GM18507 (cell line): ENCODE measurements at regions not wholly inside any gene's neighbourhood (a gene's known extent, or its start where the extent isn't known, plus 50 kb on each side); places are given as distances from the start of the nearest gene placed in this dataset.
"Not testable (repeated sequence)": the region's sequence is repeated elsewhere in the genome, so short reads cannot be mapped to it uniquely, and the experiment has no call there.

Source experiments
- DNase-seq: peaks from one replicate; pipeline ENCODE4 v3.0.0; 2011; ENCODE audit warnings: low read depth; ENCODE audit not compliant: insufficient read length; ENCODE audit errors: extremely low spot score
- FAIRE-seq: peaks from 2 replicates; lab custom pipeline; 2011; peaks lifted over from hg19 to GRCh38; lab: Jason Lieb, UNC

DNA sequence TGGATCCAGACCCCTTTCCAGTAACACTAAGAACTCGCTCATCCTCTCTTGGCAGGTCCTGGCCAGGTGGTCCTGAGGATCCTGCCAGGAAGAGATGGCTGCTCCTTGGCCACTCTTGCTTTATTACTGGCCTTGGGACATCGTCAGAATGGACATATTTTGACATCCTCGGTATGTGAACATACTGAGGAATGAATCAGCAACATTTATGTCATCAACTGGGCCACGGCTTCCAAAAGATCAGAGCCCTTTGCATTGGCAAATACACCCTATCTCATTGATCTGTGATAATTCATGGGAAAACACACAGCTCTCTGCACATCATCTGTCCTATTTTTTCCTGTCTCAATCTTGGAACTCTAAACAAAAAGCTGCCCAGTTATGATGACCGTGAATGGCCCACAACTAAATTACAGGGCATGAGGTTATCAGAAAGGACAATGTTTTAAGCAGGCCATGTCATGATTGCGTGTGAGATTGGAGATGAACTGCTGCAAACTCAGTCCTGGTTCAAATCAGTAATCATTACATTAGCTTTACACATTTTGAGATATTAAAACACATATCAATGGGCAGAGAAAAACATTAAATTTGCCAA lies 1325.8 kb downstream of the AACS start:
- no peak for DNase-seq
- no peak for FAIRE-seq

DNA sequence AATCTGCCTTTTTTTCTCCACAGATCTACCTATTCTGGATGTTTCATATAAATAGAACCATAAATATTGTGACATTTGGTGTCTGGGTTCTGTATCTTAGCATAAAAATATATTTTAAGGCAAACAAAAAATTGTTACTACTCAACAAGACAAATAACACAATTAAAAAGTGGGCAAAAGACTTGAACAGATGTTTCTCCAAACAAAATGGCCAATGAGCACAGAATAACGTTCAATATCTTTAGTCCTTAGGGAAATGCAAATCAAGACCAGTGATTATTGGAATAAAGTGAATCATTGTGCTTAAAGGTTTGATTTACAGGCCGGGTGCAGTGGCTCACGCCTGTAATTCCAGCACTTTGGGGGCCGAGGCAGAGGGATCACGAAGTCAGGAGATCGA lies 1331.3 kb downstream of the AACS start:
- DNase-seq (no peak), FAIRE-seq (no peak)

- no peak for DNase-seq
- FAIRE-seq = no peak
These were observed 1331.9 kb downstream of the AACS start for GRCh38 chr12:126397071-126397581.

GRCh38 chr12:126397660-126398059 lies 1332.4 kb downstream of the AACS start:
- no peak for FAIRE-seq
- DNase-seq = no peak

DNA sequence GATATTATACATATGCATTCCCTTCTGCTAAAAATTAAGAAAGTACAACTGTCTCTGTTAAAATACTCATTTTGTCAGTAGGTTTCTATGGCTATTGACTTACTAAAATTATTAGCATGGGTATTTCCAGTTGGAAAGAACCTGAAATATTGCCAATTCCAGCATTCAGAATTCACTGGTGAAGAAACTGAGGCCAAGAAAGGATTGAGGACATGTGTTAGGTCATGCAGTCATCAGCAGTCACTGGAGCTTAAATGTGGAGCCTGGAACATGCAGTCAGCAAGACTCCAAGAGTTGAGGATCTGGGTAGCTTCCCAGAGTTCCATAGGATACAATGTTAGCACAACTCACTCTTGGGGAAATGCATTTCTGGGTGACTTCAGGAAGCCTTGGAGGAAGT lies 1335.6 kb downstream of the AACS start:
- no peak for DNase-seq
- no peak for FAIRE-seq

DNA sequence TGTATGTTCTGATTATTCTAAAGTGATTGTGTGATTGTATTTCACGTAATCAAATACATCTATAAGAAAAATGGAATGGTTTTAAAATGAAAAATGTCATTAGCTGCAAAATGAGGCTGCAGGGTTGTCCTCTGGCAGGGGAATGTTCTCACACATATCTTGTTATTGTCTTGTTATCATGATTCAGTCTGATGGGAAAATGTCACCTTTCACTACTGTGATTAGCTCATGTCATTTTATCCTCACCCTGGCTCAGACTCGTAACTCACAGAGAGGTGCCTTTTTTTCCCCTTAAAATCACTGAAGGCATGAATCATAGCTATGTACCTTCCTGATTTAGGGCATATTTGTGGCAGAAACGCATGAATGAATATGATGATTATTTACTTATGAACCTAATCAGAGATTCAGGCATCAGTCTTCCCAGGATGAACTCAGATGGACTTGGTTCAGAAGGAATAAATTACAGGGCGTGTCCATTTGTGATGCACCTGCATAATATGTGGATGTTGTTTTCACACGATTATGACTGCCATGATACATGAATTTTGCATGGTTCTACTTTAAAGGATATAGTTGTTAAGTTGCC lies 1339.2 kb downstream of the AACS start:
- FAIRE-seq (no peak), DNase-seq (no peak)

DNA sequence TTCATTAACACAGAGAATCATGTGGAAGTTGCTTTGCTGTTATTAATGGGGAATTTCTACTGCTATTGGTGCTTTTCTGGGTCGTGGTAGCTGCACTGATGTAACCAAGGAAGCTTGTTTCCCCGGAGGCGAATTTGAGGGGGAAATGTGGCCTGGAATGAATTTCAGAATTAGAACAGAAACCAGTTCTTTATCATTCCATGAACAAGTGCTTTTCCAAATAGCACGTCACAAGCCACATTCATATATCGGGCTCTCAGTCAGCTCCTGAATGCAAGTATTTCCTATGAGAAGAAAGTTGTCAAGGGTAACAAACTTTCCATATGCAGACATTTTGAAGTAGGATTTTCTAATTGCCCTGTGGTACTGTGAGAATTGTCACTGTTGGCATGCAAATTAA lies 1353.2 kb downstream of the AACS start:
- DNase-seq = no peak
- no peak for FAIRE-seq

- DNase-seq = no peak
These were observed 1353.9 kb downstream of the AACS start for GRCh38 chr12:126419131-126419530.

GRCh38 chr12:126424696-126425095 lies 1359.5 kb downstream of the AACS start:
- DNase-seq = no peak

More at GRCh38 chr12:126419131-126419530, 1353.9 kb downstream of the AACS start:
- no peak for FAIRE-seq

GRCh38 chr12:126425264-126425663 lies 1360.0 kb downstream of the AACS start:
- DNase-seq (no peak), FAIRE-seq (no peak)

More at GRCh38 chr12:126424696-126425095, 1359.5 kb downstream of the AACS start:
- no peak for FAIRE-seq

- no peak for DNase-seq
- no peak for FAIRE-seq
These were observed 1363.5 kb downstream of the AACS start for GRCh38 chr12:126428769-126429168.

GRCh38 chr12:126430921-126431320 lies 1365.7 kb downstream of the AACS start:
- DNase-seq (no peak), FAIRE-seq (no peak)

DNA sequence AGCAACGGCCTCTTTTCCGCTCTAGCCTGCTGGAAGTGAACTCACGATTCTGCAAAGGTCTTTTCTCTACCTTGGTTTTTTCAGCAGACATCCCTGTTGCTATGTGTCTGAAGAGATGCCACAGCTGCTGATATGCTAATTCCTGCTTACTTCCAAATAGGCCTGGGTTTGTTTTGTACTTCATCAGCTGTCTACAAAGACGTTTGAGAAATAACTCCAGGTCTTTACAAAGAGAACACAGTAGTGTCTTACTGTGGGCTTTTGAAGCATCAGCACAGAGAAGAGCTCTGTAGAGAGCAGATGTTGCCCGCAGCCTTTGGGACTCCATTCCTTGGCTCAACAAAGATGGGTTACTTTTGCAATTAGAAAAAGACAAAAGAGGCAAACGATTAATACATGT lies 1366.5 kb downstream of the AACS start:
- FAIRE-seq (no peak), DNase-seq (no peak)

DNA sequence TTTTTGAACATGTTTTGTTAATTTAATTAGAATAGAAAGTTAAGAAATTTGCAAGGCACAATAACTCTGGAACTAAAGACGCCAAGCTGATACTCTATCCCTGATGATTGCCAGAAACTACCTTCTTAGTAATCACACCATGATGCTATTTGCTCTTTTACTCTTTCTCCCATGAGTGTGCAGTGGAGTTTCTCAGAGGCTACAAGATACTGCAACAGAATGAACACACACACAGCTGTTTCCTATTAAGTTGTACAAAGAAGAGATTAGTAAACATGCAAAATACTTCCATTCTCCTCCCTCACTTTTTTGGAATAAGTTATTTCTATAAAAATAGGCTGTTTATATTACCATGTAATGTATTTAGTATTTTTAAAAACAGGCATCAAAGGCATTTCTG lies 1367.5 kb downstream of the AACS start:
- FAIRE-seq (no peak), DNase-seq (no peak)

DNA sequence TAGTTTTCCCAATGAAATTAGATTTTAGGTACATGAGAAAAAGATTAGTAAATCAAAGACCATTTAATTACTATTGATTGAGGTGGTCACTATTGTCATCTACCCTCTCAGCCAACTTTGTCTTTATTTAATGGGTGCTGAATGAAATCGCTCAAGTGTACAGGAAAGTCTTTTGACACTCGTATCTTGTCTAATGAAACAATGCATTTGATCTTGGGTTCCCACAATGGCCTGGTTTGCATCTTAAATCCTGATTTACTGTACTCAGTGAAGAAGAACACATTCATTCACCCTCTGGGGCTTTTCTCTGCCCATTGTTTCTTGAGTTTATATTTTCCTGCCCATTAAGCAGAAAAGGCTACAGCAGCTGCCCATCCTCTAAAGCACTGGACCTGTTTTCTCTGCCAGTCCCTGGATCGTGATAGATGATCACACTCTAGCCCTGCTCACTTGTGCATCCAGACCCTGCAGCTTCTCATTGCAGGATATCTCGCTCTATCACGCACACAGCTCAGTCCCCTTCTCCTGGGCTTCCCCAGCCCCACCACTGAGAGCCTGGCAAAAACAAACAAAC lies 1369.3 kb downstream of the AACS start:
- no peak for DNase-seq
- no peak for FAIRE-seq

DNA sequence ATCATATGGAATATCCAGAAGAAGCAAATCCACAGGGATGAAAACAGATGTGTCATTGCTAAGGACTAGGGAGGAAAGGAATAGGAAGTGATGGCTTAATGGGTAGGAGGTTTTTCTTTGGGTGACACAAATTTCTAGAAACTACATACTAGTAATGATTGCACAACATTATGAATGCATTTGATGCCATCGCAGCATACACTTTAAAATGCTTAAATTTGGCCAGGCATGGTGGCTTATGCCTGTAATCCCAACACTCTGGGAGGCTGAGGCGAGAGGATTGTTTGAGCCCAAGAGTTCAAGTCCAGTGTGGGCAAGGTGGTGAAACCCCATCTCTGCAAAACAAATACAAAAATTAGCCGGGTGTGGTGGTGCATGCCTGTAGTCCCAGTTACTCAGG lies 1370.8 kb downstream of the AACS start:
- no peak for FAIRE-seq
- no peak for DNase-seq

DNA sequence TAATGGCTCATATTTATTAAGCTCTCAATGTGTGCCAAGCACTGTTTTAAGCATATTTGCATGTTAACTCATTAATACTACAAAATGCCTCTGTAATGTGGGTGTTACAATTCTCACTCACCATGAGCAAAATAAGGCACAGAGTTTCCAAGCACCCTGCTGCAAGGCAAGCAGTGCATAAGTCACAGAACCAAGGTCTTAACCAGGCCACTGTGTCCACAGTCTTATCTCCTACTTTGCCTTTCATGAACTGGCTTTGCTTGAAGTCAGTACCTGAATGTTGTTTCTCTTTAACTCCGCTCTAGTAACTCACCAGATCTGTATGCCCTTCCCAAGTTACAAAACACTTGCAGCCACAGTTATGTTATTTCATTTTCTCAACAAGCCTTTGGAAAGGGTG lies 1372.7 kb downstream of the AACS start:
- DNase-seq (no peak), FAIRE-seq (no peak)

- FAIRE-seq = no peak
- no peak for DNase-seq
These were observed 1378.7 kb downstream of the AACS start for GRCh38 chr12:126443977-126444376.

DNA sequence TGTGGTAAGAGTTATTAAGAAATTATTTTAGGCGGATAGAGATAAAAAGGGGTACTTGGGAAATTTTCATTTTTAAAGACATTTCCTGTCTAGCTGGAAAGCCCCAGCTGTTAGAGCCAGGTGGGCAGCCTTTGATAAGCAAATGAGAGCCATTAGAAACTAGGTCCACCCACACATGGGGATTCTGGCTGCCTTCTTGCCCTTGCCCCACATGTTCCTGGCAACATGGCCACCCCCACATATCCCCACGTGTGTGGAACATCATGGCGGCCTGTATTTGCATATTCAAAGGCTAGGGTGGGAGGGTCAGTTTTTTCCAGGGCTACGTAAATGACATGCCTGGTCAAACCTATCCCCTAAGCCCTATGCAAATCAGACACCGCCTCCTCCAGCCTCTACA lies 1382.1 kb downstream of the AACS start:
- FAIRE-seq = no peak
- no peak for DNase-seq

GRCh38 chr12:126451809-126452208 lies 1386.6 kb downstream of the AACS start:
- FAIRE-seq = no peak
- no peak for DNase-seq

DNA sequence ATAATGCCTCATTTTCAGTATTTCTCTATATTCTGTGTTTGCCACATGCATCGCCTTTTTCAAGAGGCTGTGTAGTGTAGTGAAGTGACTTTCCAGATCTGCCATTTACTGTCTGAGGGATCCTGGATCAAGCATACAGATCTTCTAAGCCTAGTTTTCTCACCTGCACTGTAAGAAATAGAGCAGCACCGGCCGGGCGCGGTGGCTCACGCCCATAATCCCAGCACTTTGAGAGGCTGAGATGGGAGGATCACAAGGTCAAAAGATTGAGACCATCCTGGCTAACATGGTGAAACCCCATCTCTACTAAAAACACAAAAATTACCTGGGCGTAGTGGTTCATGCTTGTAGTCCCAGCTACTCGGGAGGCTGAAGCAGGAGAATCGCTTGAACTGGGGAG lies 1387.5 kb downstream of the AACS start:
- not testable (repeated sequence) for FAIRE-seq, DNase-seq
